Midbrain (tissue), 1 donor: ENCODE measurements at regions not wholly inside any gene's neighbourhood (a gene's known extent, or its start where the extent isn't known, plus 50 kb on each side); places are given as distances from the start of the nearest gene placed in this dataset.
"Not testable (repeated sequence)": the region's sequence is repeated elsewhere in the genome, so short reads cannot be mapped to it uniquely, and the experiment has no call there.

Source experiments
- DNase-seq: peaks from one replicate; lab custom pipeline; 2025; lab: John Stamatoyannopoulos, UW

DNA sequence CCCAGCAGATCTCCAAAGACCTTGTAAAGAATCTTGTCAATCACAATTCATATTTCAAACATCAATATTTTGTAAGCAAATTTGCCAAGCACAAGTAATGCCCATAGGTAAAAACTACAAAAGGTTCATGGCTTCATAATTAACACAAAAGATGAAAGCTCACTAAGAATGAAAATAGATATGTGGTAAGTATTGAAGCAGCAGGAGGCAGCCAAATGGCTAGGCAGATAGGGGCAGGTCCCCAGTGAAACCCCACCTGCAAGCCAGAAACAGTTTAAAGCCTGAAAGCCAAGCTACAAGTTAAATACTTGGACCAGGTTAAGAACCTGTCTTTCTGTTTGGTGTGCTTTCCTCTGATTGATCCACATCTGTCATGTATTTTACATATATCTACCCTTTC lies 942.6 kb upstream of the SPRY2 start:
- DNase-seq = no peak

DNA sequence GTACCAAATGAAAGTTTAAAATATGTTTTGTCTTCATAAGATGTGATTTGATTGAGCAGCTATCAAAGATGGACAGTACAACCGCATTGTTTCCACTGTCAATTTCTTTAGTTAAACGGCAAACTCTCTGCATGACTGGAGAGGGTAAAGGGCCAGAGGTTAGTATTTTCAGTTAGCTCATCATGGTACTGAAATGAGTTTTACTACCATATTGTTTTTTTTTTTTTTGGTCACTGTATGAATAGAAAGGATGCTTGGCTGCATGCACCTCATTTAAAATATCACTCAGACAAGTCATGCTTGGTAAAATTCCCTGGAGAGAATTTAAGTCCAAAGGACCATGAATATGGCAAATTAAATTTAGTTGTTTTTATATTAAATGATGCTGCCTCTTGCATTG lies 942.1 kb upstream of the SPRY2 start:
- no peak for DNase-seq

DNA sequence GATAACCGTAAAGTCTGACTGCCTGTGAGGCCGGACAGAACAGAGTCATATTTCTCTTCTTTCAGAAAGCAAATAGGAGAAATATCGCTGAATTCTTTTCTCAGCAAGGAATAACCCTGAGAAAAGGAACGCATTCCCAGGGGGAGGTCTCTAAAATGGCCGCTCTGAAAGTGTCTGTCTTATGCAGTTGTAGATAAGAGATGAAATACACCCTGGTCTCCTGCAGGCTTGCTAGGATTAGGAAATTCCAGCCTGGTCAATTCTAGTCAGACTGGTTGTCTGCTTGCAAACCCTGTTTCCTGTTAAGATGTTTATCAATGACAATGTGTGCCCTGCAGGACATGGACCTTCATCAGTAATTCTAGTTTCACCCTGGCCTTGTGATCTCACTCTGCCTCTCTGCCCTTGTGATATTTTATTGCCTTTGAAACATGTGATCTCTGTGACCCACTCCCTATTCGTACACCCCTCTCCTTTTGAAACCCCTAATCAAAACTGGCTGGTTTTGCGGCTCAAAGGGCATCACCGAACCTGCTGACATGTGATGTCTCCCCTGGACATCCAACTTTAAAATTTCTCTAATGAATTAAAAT lies 934.8 kb upstream of the SPRY2 start:
- DNase-seq = no peak

- no peak for DNase-seq
Observed at GRCh38 chr13:81247711-81248110, 906.8 kb upstream of the SPRY2 start.

- DNase-seq = no peak
Observed at GRCh38 chr13:81246556-81246955, 905.6 kb upstream of the SPRY2 start.

GRCh38 chr13:81244011-81244410 lies 903.1 kb upstream of the SPRY2 start:
- no peak for DNase-seq

DNA sequence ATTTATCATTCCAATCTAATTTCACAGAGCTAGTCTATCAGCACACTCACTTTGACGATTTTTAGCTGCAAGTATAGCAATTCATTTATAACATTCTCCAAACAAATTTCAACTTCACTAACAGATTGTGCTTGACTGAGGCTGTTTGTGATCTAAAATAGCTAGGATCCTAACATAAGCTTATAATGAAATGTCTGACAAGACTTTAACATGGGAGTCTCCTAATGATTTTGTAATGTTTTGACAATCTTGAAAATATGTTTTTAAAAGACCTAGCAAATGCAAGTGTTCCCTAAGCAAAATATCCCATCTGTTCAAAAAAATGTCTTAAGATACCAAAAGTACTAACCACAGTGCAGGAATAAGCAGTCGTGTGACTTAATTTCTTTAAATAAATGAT lies 889.5 kb upstream of the SPRY2 start:
- no peak for DNase-seq

- DNase-seq = not testable (repeated sequence)
Observed at GRCh38 chr13:81226830-81227229, 885.9 kb upstream of the SPRY2 start.

DNA sequence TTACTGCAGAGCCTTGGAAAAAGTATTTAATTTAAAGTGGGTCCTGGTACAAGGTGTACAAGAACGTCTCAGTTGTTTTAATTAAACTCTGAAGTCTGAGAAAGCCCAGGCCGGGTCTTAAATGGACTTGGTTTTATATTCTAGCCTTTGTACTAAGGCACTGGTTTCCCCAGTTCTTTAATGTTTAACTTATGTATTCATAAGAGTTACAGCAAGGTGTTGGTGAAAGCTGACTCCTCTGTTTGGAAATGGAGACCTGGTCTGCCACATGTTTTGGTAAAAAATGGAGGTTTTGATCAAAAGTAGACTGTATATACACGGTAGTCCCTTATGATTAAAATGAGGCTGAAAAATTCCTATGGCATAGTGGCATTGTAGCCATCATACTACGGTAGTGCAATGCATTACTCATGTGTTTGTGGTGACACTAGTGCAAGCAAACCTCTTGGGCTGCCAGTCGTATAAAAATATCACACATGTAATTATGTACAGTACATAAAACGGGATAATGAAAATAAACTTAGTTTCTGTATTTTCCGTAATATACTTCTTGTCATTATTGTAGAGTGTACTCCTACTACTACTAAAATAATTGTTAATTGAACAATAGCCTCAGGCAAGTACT lies 883.4 kb upstream of the SPRY2 start:
- DNase-seq = no peak

DNA sequence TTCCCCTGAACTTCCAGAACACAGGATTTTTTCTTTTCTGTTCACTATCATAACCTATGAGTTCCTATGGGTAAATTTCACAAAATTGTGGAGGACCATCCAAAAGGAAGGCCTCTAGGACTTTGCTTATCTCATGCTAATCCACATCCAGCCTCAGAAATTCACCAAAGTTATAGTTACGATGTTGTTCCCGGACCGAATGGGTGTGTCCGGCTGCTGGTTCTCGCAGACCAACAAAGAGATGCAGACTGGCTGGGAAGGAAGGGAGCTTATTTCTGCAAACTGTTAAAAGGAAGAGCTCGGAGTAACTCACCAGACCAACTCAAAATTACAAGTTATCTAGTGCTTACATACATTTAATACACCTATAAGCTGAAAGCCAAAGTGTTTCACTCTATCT lies 882.9 kb upstream of the SPRY2 start:
- DNase-seq = no peak

- DNase-seq = no peak
Observed at GRCh38 chr13:81211713-81212112, 870.8 kb upstream of the SPRY2 start.

DNA sequence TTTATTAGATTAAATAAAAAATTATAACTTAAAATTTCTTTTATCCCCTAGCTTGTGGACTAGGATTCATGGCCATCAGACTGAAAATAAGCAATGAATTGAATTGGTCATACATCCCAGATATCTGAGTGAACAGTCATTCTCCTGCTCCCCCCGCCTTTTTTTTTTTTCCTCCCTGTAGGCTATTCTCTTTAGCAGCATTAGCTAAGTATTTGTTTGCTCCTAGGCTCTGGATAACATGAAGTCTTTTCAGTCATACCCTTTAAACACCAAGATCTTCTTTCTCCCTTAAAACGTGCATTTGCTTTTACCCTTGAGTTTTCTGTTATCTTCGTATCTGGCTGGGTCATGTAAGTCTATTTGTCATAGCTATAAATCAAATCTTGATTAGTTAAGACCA lies 866.7 kb upstream of the SPRY2 start:
- no peak for DNase-seq

GRCh38 chr13:81207231-81207630 lies 866.3 kb upstream of the SPRY2 start:
- no peak for DNase-seq

- DNase-seq = no peak
Observed at GRCh38 chr13:81203783-81204182, 862.9 kb upstream of the SPRY2 start.

DNA sequence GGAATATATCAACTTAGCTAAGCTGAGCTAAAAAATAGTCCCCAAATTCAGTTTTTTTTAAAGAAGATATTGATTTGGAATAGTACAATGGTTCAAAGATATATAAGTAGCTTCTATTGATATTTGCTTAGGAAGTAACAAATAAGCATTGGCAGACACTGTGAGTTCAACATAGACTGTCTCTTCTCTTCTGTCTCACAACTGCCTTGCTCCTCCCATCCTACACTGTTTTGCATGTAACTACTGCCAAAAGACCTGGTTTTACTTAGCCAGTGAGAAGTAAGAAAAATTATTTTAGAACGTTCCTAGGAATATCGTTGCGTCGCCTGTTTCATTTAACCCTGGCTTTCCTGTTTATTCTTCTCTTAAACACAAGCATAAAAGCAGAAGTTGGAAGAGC lies 859.0 kb upstream of the SPRY2 start:
- DNase-seq = no peak

- DNase-seq = no peak
Observed at GRCh38 chr13:81197966-81198365, 857.0 kb upstream of the SPRY2 start.

DNA sequence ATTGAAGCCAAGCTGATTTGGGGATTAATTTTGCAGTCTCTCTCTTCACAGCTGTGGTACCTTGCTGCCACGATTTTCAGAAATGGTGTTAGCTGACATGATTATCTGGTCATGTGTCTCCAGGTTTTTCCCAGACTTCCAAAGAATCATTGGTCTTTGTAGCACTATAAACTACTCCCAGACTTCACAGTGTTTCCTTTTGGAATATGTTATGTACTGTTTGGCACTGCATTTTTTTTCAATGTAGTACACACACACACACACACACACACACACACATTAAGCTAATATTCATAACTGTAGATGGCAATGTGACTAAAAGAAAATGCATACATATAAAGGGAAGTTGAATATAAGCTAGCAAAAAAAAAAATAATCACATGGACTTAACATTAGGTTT lies 856.6 kb upstream of the SPRY2 start:
- no peak for DNase-seq

GRCh38 chr13:81194362-81194761 lies 853.4 kb upstream of the SPRY2 start:
- DNase-seq = no peak

- no peak for DNase-seq
Observed at GRCh38 chr13:81184556-81185265, 843.8 kb upstream of the SPRY2 start.

DNA sequence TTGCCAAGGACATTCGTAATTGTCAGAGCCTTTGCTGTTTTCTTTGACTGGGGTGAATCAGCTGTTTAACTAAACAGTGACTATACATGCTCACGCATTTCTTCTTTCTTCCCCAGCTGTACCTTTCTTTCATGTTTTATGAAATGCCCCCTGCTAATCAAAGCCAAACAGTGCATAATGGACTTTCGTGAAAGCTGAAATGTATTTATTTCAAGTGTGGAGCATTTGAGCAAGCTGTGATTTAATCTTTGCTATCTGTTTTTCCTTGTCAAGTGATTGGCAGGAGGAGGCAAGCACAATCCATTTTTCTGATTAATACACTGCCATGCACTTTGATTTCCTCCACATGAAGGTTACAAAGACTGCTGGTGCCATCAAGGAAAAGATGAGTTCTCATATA lies 831.7 kb upstream of the SPRY2 start:
- no peak for DNase-seq

DNA sequence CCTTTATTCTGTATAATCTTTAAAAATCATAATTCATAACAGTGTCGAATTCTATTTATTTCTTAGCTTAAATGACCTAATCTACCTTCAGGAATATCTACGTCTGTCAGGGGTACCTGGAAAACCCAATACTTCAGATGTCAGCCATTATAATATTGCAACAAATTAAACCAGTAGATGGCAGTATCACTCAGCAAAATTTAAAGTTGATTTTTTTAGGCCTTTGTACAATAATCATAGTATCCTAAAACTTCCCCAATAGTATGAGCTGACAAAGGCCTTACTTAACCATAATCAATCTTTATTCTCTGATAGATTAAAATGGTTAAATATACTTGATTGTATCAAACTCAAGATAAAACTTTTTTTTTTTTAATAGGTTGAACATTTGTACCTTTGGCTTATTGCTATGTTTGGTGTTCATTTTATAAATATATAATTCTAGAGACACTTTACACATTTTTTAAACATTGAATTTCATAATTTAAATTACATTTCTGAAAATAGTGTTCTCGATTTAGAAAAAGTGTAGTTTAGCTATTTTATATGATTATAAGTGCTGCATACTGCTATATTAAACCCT lies 830.2 kb upstream of the SPRY2 start:
- peak; percentile 48 for DNase-seq

DNA sequence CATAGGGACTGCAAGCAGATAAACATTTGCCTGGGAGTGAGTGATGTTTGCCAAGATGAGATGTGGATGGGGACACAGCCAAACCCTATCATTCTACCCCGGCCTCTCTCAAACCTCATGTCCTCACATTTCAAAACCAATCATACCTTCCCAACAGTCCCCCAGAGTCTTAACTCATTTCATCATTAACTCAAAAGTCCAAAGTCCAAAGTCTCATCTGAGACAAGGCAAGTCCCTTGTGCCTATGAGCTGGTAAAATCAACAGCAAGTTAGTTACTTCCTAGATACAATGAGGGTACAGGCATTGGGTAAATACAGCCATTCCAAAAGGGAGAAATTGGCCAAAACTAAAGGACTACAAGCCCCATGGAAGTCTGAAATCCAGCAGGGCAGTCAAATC lies 822.9 kb upstream of the SPRY2 start:
- not testable (repeated sequence) for DNase-seq

GRCh38 chr13:81153478-81153877 lies 812.6 kb upstream of the SPRY2 start:
- no peak for DNase-seq
